GM12878 (cell line): ENCODE measurements at regions not wholly inside any gene's neighbourhood (a gene's known extent, or its start where the extent isn't known, plus 50 kb on each side); places are given as distances from the start of the nearest gene placed in this dataset.

Experiments
- ATAC-seq: fragments of 200-7000 bp; cut with Tn5 transposase; 3 replicates; pipeline ENCODE4 v1.9.1; 2020; ENCODE audit warnings: mild to moderate bottlenecking, moderate library complexity
- BruUV-seq: library from RNA; stranded (reverse); fragments of 400-500 nt; replicated peaks from 2 replicates; lab custom pipeline; 2021; lab: Mats Ljungman, UMichigan
- CTCF ChIA-PET: fragments of 300-600 bp; sonication (Branson Sonifier 250); formaldehyde crosslinking; extraction: SDS; loops from one replicate; lab custom pipeline; 2021; ENCODE audit warnings: inconsistent platforms; lab: Yijun Ruan, JAX
- POLR2A ChIA-PET: fragments of 350-600 bp; formaldehyde crosslinking; extraction: SDS; loops from one replicate; lab custom pipeline; 2021; ENCODE audit warnings: inconsistent platforms; lab: Charles Lee
- RAD21 ChIA-PET: fragments of 300-600 bp; sonication (Branson Sonifier 250); formaldehyde crosslinking; loops from one replicate; lab custom pipeline; 2023; ENCODE audit warnings: antibody characterized with exemption; ENCODE audit not compliant: unreplicated experiment; lab: Charles Lee
- SMC1A ChIA-PET: fragments of 300-600 bp; sonication (Branson Sonifier 250); formaldehyde crosslinking; loops from one replicate; lab custom pipeline; 2023; ENCODE audit not compliant: unreplicated experiment, uncharacterized antibody; lab: Charles Lee
- DNase-seq: peaks from one replicate; pipeline ENCODE4 v3.0.0-alpha.2; 2011; ENCODE audit warnings: low read depth, low spot score
- FAIRE-seq: peaks from 3 replicates; lab custom pipeline; 2011; peaks lifted over from hg19 to GRCh38; lab: Jason Lieb, UNC
- H2AFZ ChIP-seq: 2 replicates; pipeline ENCODE4 v1.6.0; 2011; ENCODE audit warnings: low read depth, low read length, control low read depth; ENCODE audit not compliant: control insufficient read depth
- H3K27ac ChIP-seq: 2 replicates; pipeline ENCODE4 v1.5.1; 2011; ENCODE audit warnings: control low read depth; ENCODE audit not compliant: control insufficient read depth, insufficient read depth
- H3K27me3 ChIP-seq, 2 experiments: replicated peaks in 1 of 2; 2 replicates each; pipeline versions ENCODE4 v1.6.0 to v1.6.1; 2011; ENCODE audit warnings: low read length in 1 of 2; ENCODE audit not compliant: control insufficient read depth in 2 of 2, insufficient read depth in 2 of 2
- H3K36me3 ChIP-seq, 2 experiments: 2 replicates each; pipeline ENCODE4 v1.5.1; 2011; ENCODE audit warnings: low read length in 1 of 2; ENCODE audit not compliant: control insufficient read depth in 2 of 2, insufficient read depth in 2 of 2
- H3K4me1 ChIP-seq: 2 replicates; pipeline ENCODE4 v1.6.1; 2011; ENCODE audit warnings: mild to moderate bottlenecking, low read length, moderate library complexity, mixed read lengths; ENCODE audit not compliant: control insufficient read depth, insufficient read depth
- H3K4me2 ChIP-seq: 2 replicates; pipeline ENCODE4 v1.6.0; 2011; ENCODE audit warnings: control low read depth; ENCODE audit not compliant: control insufficient read depth, insufficient read depth
- H3K4me3 ChIP-seq: fragments of 200-600 bp; sonication (generic); 2 replicates; pipeline ENCODE4 v1.5.1; 2016
- H3K79me2 ChIP-seq: 2 replicates; pipeline ENCODE4 v1.6.0; 2011; ENCODE audit warnings: low read length; ENCODE audit not compliant: control insufficient read depth, insufficient read depth
- H3K9ac ChIP-seq: 2 replicates; pipeline ENCODE4 v1.8.0; 2011; ENCODE audit warnings: low read length, control low read depth, mixed read lengths; ENCODE audit not compliant: control insufficient read depth, insufficient read depth
- H3K9me3 ChIP-seq: replicated peaks from 3 replicates; pipeline ENCODE4 v1.5.1; 2011; ENCODE audit warnings: mild to moderate bottlenecking, low read length; ENCODE audit not compliant: control insufficient read depth, insufficient read depth
- H4K20me1 ChIP-seq: 2 replicates; pipeline ENCODE4 v1.6.0; 2011; ENCODE audit not compliant: control insufficient read depth, insufficient read depth
- ASH2L ChIP-seq: fragments of 300-600, 200-600 bp; sonication (generic); IDR thresholded peaks from 2 replicates; pipeline ENCODE4 v1.6.1; 2017; ENCODE audit warnings: low read depth, mild to moderate bottlenecking, borderline replicate concordance
- CHD1 ChIP-seq: IDR thresholded peaks from 2 replicates; pipeline ENCODE4 v1.6.1; 2012; ENCODE audit warnings: low read depth, low read length, improper control_type of control experiment
- ETV6 ChIP-seq, 2 experiments: fragments of 450-650 bp in 1 of 2; IDR thresholded peaks in 1 of 2; conservative IDR thresholded peaks in 1 of 2; 2 replicates each; pipeline ENCODE4 v1.6.1; 2014; ENCODE audit warnings: antibody characterized with exemption in 1 of 2, borderline replicate concordance in 1 of 2, low read depth in 1 of 2, mild to moderate bottlenecking in 1 of 2, moderate library complexity in 1 of 2
- HDAC2 ChIP-seq: fragments of 200-600 bp; sonication (generic); IDR thresholded peaks from 2 replicates; pipeline ENCODE4 v1.6.1; 2017
- HSF1 ChIP-seq: fragments of 150-350 bp; IDR thresholded peaks from 2 replicates; pipeline ENCODE4 v1.6.1; 2014; ENCODE audit warnings: mild to moderate bottlenecking, low read depth, low read length
- IKZF2 ChIP-seq, 2 experiments: fragments of 450-650 bp; IDR thresholded peaks; 2 replicates each; pipeline ENCODE4 v1.6.1; 2017; ENCODE audit warnings: mild to moderate bottlenecking in 2 of 2, moderate library complexity in 2 of 2
- IRF3 ChIP-seq: fragments of 450-650 bp; IDR thresholded peaks from 2 replicates; pipeline ENCODE4 v1.6.1; 2014; ENCODE audit warnings: mild to moderate bottlenecking
- KLF5 ChIP-seq: fragments of 450-650 bp; IDR thresholded peaks from 2 replicates; pipeline ENCODE4 v1.6.1; 2014; ENCODE audit warnings: mild to moderate bottlenecking; ENCODE audit not compliant: partially characterized antibody
- MTA2 ChIP-seq: fragments of 450-650 bp; IDR thresholded peaks from 2 replicates; pipeline ENCODE4 v1.6.1; 2016; ENCODE audit warnings: low read depth, mild to moderate bottlenecking, moderate library complexity
- NFIC ChIP-seq: IDR thresholded peaks from 2 replicates; pipeline ENCODE4 v1.6.1; 2012; ENCODE audit warnings: low read depth, mild to moderate bottlenecking, inconsistent platforms, low read length, moderate library complexity
- NR2C1 ChIP-seq: fragments of 450-650 bp; IDR thresholded peaks from 2 replicates; pipeline ENCODE4 v1.6.1; 2017; ENCODE audit warnings: antibody characterized with exemption, mild to moderate bottlenecking, moderate library complexity
- POU2F2 ChIP-seq: IDR thresholded peaks from 3 replicates; pipeline ENCODE4 v1.6.1; 2011; ENCODE audit warnings: low read depth, mild to moderate bottlenecking, low read length, borderline replicate concordance
- RB1 ChIP-seq: fragments of 450-650 bp; formaldehyde crosslinking; IDR thresholded peaks from 2 replicates; pipeline ENCODE4 v1.6.1; 2017; ENCODE audit warnings: mild to moderate bottlenecking, borderline replicate concordance
- SREBF1 ChIP-seq: IDR thresholded peaks from 2 replicates; pipeline ENCODE4 v1.6.1; 2012; ENCODE audit warnings: mild to moderate bottlenecking, low read length
- STAT1 ChIP-seq: fragments of 450-650 bp; conservative IDR thresholded peaks from 2 replicates; pipeline ENCODE4 v1.6.1; 2014; ENCODE audit warnings: antibody characterized with exemption, mild to moderate bottlenecking
- SUZ12 ChIP-seq: fragments of 200-600 bp; sonication (generic); IDR thresholded peaks from one replicate; pipeline ENCODE4 v1.6.1; 2018; ENCODE audit warnings: antibody characterized with exemption, mild to moderate bottlenecking; ENCODE audit not compliant: unreplicated experiment
- ZNF592 ChIP-seq: fragments of 450-650 bp; IDR thresholded peaks from 2 replicates; pipeline ENCODE4 v1.6.1; 2017; ENCODE audit warnings: mild to moderate bottlenecking, moderate library complexity
- WGBS: methylation state at CpG from one replicate; pipeline ENCODE4 v1.1.6; 2016; ENCODE audit warnings: low lambda C conversion rate; ENCODE audit not compliant: insufficient replicate concordance, insufficient coverage; ENCODE audit errors: missing lambda C conversion rate; 5-methylcytosine and 5-hydroxymethylcytosine counted together
- in situ Hi-C: fragments of 300-500 bp; cut with MboI; formaldehyde crosslinking; loops from 9 replicates; pipeline ENCODE4 v1.14.3; 2018; ENCODE audit warnings: mixed read lengths
- intact Hi-C: fragments of 100-400 bp; cut with micrococcal nuclease; formaldehyde crosslinking; loops from one replicate; pipeline ENCODE4 v1.14.2; 2022; ENCODE audit not compliant: unreplicated experiment

DNA sequence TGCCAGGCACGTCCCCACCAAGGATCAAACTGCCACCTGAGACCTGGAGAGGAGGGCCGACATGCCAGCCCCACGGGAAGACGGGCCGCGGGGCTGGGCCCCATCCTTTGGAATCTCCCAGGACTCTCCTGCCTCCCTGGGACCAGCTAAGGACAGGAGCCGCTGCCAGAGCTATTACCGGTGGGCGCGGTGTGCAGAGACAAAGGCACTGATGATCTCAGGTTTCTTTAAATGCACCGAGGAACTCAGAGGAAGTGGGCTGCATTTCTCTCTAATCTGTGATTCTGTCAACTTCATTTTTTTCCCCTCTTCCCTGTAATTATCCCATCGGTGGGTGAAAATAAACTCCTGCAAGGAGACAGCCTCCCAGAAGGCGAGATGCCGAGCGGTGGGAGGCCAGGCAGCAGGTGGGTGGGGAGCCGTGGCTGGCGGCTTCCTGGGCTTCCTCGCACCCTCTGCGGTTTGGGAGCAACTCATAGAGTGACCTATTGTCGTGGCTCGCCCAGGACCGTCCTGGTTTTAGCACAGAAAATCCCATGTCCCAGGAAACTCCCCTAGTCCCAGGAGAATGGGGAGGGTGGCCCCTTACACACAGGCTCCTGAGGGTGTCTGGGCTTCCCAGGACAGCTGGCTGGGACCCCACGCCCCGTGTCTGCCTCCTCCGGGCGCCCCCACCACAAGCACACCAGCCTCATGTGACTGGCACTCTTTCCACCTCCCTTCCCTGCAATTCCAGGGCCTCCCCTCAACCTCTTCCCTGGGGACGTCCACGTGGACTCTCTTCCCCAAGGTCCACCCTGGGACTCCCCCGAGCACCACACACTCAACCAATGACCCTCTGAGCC, 62.3 kb upstream of the ADRA2C start (continued):
- no peak for TF ChIP-seq HSF1
- TF ChIP-seq IKZF2 (IDR thresholded peaks at IDR 0.05): no peak
- no peak for TF ChIP-seq POU2F2
- TF ChIP-seq ASH2L: no peak
- no peak for TF ChIP-seq SUZ12
- TF ChIP-seq CHD1: no peak
- TF ChIP-seq NFIC: no peak
- TF ChIP-seq, all 136 proteins: peak for 0

DNA sequence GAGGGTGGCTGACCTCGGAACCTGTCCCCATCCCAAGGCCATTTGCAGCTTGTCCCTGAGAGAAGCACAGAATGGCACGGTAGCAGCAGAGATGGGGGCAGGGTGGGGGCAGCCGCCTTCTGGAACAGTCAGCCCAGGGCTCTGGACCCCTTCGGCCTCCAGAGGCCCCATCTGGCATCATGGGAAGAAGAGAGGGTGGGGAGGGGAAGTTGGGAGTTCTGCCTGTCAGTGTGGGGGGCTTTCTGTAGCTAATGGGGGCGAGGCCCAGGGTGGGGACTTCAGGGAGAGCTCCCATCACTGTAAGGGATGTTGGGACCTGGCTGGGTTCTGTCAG, 62.9 kb upstream of the ADRA2C start:
- Histone ChIP-seq H3K4me1 (peaks cover 4% of the 10 kb centered on the region; the same call in 1 of the 2 replicates), H3K4me2 (no peak overlapping the region), H3K9ac (no peak overlapping the region), H3K27ac (no peak overlapping the region), H3K4me3 (no peak overlapping the region), H3K9me3 (no peaks in the 10 kb centered on the region), H3K27me3 (no peaks in the 10 kb centered on the region; a peak in 1 of 4 replicates), H3K36me3 (no peaks in the 10 kb centered on the region), H3K79me2 (no peaks in the 10 kb centered on the region), H2AFZ (no peak overlapping the region), H4K20me1 (no peaks in the 10 kb centered on the region)
- ChIA-PET POLR2A (no interaction called here), RAD21 (no interaction called here), CTCF (no interaction called here), SMC1A (no interaction called here)
- WGBS: 25% methylated on average over 5 of the region's 5 CpGs
- DNase-seq: no peak
- no peak for FAIRE-seq
- intact Hi-C loops (no loop called here), in situ Hi-C loops (no loop called here)
- no peak for ATAC-seq
- BruUV-seq: no TSS peak
- TF ChIP-seq MTA2: no peak
- TF ChIP-seq RB1: no peak
- no peak for TF ChIP-seq SREBF1
- TF ChIP-seq IRF3: no peak
- no peak for TF ChIP-seq NR2C1
- TF ChIP-seq ETV6 (conservative IDR thresholded peaks at IDR 0.05 in 1 of 2, IDR thresholded peaks at IDR 0.05 in 1 of 2; ENCODE audit: borderline replicate concordance in 1 of 2, low read depth in 1 of 2): no peak
- no peak for TF ChIP-seq ZNF592
- TF ChIP-seq KLF5: no peak
- no peak for TF ChIP-seq HDAC2
- TF ChIP-seq STAT1: no peak
